ENCODE measurements at regions not wholly inside any gene's neighbourhood (a gene's known extent, or its start where the extent isn't known, plus 50 kb on each side); places are given as distances from the start of the nearest gene placed in this dataset.

DNA sequence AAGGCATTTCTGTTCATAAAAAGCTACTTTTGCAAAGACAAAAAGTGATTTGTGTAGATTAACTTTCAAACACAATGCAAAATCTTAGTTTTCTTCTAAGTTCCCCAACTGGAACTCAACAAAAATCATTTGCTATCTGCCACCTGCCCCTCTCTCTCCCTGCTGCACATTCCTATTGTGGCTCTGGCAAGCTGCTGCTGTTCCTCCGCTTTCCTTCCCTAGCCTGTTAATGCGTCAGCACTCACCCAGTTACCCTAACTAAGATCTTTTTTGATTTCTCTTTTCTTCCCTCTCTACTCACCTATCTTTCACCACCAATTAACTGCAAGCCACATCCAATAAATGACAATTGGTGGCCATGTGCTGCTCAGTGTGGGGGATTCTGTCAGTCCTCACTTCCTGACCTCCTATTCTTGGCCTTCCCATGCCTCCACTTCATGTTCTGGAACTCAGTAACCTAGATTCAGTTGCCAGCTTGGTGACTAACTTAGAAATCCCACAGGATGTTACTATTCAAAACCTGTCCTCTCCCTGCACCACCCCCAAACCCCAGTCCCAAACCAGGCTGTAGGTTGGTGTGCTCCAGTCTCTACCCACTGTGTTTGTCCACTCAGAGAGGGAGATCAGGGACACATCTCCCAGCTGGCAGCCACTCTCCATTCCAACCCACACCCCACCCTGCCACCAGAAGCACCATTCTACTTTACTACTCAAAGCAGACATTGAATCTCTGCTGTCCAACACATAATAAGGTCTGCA lies 140.2 kb upstream of the CTTNBP2 start:
- no peak for DNase-seq (ENCODE audit: low read depth in 3 of 3, low spot score in 2 of 3)

DNA sequence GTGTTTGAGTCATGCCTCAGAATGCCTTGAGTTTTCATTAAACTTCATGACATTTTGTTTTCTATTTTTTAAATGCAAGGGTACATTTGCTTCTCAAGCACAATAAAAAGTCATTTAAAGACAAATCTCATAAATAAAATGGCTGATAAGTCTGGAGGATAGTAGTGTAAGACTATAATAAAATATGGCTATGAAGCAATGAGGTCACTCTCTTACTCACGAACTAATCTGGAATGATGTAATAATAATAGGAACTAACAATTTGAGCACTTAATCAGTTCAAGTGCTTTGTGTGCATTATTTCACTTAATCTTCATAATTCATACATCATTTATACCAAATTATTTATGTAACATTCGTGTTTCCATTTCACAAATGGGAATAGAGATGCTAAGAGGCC lies 149.3 kb upstream of the CTTNBP2 start:
- no peak for DNase-seq (ENCODE audit: low read depth in 3 of 3, low spot score in 2 of 3)

DNA sequence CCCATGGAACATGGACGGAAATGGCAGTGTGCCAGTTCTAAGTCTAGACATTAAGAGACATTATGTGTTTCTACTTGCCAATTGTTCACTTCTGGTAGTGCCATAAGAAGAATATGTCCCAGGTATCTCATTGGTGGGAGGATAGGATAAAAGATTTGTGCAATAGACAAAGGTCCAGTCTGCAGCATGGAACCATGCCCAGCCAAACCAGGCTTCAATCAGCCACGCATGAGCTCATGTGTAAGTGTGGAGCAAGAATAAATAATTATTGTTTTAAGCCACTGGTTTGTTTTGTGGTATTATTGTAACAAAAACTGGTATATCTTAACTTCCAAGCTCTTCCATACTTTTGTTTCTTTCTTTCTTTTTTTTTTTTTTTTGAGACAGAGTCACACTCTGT lies 153.6 kb upstream of the CTTNBP2 start:
- DNase-seq (ENCODE audit: low read depth in 3 of 3, low spot score in 2 of 3), result no peak

GRCh38 chr7:118028226-118028625 lies 155.0 kb upstream of the CTTNBP2 start:
- DNase-seq (ENCODE audit: low read depth in 3 of 3, low spot score in 2 of 3), result no peak

GRCh38 chr7:118029826-118030422 lies 154.0 kb upstream of the LSM8 start:
- no peak for DNase-seq (ENCODE audit: low read depth in 3 of 3, low spot score in 2 of 3)

- no peak for DNase-seq (ENCODE audit: low read depth in 3 of 3, low spot score in 2 of 3)
Measured at GRCh38 chr7:118033273-118033672, 150.7 kb upstream of the LSM8 start.

DNA sequence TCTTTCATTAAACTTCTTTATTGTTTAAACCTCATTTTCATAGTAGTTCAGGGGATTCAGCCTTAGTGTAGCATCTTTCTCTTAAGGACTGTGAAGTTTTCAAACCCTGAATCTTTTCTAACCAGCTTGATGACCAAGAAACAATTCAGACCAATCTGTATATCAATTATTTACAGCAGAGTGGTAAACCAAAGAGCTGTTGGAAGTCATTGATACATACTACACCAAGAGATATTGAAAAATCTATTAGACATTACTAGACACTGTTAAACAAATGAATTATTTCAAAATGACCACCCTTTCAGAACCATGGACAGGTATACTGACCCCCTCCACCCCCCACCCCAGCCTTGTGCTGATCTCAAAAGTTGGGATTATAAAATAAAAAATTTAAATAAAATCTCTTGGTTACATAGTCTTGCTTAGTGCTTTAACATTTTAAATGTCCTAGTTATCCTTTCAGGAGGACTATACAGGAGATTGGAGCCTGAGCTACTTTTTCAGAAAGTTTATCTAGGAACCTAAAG lies 143.9 kb upstream of the LSM8 start:
- no peak for DNase-seq (ENCODE audit: low read depth in 3 of 3, low spot score in 2 of 3)

DNA sequence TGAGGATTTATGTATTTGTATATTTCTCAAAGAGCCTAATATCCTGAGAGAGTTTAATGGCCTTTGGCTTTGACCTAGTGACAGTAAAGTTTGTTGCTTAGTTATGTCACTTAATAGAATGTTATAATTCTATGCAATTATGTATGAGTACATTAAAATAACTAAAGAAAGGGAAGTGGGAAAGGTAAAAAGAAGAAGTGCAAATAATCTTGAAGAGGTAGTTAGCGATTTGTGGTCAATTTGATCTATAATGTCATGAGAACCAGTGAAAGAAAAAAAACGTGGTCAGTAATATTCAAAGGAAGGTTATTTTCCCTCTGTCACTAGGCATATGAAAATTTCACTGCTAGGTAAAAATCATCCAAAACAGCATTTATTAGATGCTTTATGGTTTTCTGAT lies 143.4 kb upstream of the LSM8 start:
- DNase-seq (ENCODE audit: low read depth in 3 of 3, low spot score in 2 of 3), result no peak

DNA sequence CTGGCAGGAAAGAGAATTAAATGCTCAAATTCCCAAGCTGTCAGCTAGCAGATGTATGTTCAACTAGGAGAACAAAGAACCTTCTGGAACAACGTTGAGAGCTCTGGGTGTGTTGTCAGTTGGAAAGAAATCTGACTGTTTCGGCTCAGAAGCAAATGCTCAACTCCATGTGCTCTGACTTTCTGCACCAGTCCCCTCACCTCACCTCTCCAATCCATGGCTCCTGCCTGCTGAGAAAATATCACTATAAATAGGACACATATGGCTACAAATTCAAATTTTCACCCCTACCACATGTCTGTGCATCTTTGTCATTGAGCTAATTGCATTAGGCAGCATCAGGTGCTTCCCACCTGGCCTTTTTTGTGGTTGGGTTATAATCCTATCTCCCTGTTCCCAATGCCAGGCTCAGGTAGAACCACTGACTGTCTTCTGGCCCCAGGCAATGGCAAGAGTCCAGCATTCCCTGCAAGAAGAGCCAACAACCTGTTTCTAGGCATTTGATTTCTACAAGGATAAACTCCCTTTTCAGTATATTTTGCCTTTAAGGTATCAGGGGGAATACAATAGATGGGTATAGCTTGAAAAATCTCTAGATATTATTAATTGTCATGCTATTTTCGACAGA lies 142.6 kb upstream of the LSM8 start:
- no peak for DNase-seq (ENCODE audit: low read depth in 3 of 3, low spot score in 2 of 3)

GRCh38 chr7:118045629-118046028 lies 138.3 kb upstream of the LSM8 start:
- DNase-seq (ENCODE audit: low read depth in 3 of 3, low spot score in 2 of 3), result no peak

- DNase-seq (ENCODE audit: low read depth in 3 of 3, low spot score in 2 of 3), result no peak
Measured at GRCh38 chr7:118046086-118046485, 137.9 kb upstream of the LSM8 start.

- DNase-seq (ENCODE audit: low read depth in 3 of 3, low spot score in 2 of 3), result no peak
Measured at GRCh38 chr7:118046801-118047200, 137.2 kb upstream of the LSM8 start.

DNA sequence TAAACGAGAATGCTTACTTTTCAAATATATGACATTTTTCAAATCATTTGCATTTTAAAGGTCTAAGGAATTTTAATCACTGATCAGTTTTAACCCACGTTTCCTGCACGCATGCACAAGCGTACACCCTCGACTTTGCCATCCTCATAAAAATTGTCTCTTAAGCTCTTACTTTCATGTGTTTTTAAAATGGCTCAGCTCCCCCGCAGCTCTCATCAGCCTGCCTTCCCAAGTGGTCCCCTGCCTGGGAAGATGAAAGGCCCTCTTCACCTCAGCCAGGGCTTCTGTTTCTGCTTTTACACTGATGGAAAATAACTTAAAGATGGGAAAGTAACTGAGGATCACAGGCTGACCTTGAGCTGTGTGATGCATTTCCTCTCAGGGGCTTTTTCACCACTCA lies 131.6 kb upstream of the LSM8 start:
- no peak for DNase-seq (ENCODE audit: low read depth in 3 of 3, low spot score in 2 of 3)

DNA sequence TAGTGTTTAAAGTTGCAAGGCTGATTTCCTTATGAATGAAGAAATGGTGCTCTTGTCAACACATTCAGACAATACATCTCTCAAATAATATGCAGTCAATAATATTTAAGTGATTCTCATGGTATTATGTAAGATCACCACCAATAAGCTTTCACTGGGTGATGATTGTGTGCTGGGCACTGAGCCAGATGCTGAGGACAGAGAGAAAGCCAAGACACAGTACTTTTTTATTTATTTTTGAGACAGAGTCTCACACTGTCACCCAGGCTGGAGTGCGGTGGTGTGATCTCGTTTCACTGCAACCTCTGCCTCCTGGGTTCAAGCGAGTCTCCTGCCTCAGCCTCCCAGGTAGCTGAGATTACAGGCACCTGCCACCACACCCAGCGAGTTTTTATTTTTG lies 130.6 kb upstream of the LSM8 start:
- DNase-seq (ENCODE audit: low read depth in 3 of 3, low spot score in 2 of 3), result no peak

GRCh38 chr7:118054529-118054928 lies 129.4 kb upstream of the LSM8 start:
- no peak for DNase-seq (ENCODE audit: low read depth in 3 of 3, low spot score in 2 of 3)

GRCh38 chr7:118055647-118056046 lies 128.3 kb upstream of the LSM8 start:
- no peak for DNase-seq (ENCODE audit: low read depth in 3 of 3, low spot score in 2 of 3)

GRCh38 chr7:118057404-118057803 lies 126.6 kb upstream of the LSM8 start:
- DNase-seq (ENCODE audit: low read depth in 3 of 3, low spot score in 2 of 3), result no peak

DNA sequence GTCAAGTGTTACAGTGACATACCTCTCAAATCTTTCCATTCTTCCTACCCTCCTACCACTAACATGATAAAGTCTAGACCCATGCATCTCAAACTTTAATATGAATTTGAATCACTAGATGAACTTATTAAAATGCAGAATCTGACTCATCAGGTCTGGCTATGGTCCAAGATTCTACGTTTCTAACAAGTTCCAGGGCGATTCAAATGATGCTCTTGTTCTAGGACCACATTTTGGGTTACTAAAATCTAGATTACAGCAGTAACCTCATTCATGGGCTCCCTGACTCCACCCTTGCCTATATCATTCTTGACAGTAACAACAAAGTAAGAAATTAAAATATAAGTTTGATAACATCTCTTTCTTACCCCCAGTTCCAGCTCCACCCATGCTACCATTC lies 124.8 kb upstream of the LSM8 start:
- no peak for DNase-seq (ENCODE audit: low read depth in 3 of 3, low spot score in 2 of 3)

- no peak for DNase-seq (ENCODE audit: low read depth in 3 of 3, low spot score in 2 of 3)
Measured at GRCh38 chr7:118060692-118061091, 123.3 kb upstream of the LSM8 start.

DNA sequence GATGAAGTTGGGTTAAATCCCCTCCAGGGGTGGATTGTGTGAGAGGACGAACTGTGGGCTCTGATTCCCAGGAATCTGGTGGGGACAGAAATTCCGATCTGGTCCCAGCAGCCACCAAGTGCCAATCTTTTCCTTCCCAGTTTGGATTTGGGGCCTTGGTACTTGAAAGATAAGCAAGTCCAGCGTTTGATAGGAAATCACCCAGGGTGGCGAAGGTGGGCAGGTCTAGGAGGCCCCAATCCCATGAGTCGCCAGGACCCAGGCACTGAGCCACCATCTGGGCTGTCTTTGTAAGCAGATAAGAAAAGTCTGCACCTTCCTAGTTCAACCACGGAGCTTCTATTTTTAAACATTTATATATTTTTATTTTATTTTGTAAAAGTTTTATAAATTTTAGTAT lies 122.6 kb upstream of the LSM8 start:
- no peak for DNase-seq (ENCODE audit: low read depth in 3 of 3, low spot score in 2 of 3)

GRCh38 chr7:118072893-118073674 lies 110.9 kb upstream of the LSM8 start:
- DNase-seq (ENCODE audit: low read depth in 3 of 3, low spot score in 2 of 3), result no peak

All from right renal cortex interstitium (tissue), 3 donors.